SK-N-SH (cell line): ENCODE measurements at regions not wholly inside any gene's neighbourhood (a gene's known extent, or its start where the extent isn't known, plus 50 kb on each side); places are given as distances from the start of the nearest gene placed in this dataset.

Source experiments
- CTCF ChIA-PET: fragments of 300-600, 350-600 bp; formaldehyde crosslinking; extraction: SDS; loops from one replicate; lab custom pipeline; 2021; lab: Yijun Ruan, JAX
- POLR2A ChIA-PET: fragments of 350-600 bp; sonication (Branson Sonifier 250); formaldehyde crosslinking; extraction: SDS; loops from one replicate; lab custom pipeline; 2020; ENCODE audit warnings: antibody characterized with exemption, inconsistent platforms; lab: Yijun Ruan, JAX
- DNase-seq: peaks from one replicate; pipeline ENCODE4 v3.0.0; 2012
- H2AFZ ChIP-seq: fragments of 200-600 bp; sonication (generic); 2 replicates; pipeline ENCODE4 v1.8.1; 2016; ENCODE audit warnings: antibody characterized with exemption, mild to moderate bottlenecking, low read depth
- H3F3A ChIP-seq: fragments of 200-600 bp; sonication (generic); replicated peaks from 2 replicates; pipeline ENCODE3; 2016; ENCODE audit warnings: antibody characterized with exemption, mild to moderate bottlenecking; ENCODE audit not compliant: insufficient read depth
- H3K27ac ChIP-seq, 2 experiments: fragments of 200-500 bp in 1 of 2; fragments of 200-600 bp in 1 of 2; sonication (Bioruptor generic) in 1 of 2; sonication (generic), shearing (Covaris generic) in 1 of 2; 2 replicates each; pipeline versions ENCODE4 v1.5.1 to v1.6.1; 2014 to 2016; ENCODE audit warnings: low read depth in 2 of 2, inconsistent platforms in 1 of 2, low read length in 1 of 2, mild to moderate bottlenecking in 1 of 2, mixed read lengths in 1 of 2
- H3K27me3 ChIP-seq: fragments of 200-600 bp; sonication (generic), shearing (Covaris generic); 2 replicates; pipeline ENCODE4 v1.6.1; 2016; ENCODE audit warnings: mixed run types; ENCODE audit not compliant: insufficient read depth
- H3K36me3 ChIP-seq, 2 experiments: fragments of 200-500 bp in 1 of 2; fragments of 200-600 bp in 1 of 2; sonication (Bioruptor generic) in 1 of 2; sonication (generic) in 1 of 2; replicated peaks in 1 of 2; 2 replicates each; pipeline versions ENCODE3 to v1.5.1; 2014 to 2016; ENCODE audit warnings: low read length in 1 of 2, mild to moderate bottlenecking in 1 of 2; ENCODE audit not compliant: insufficient read depth in 2 of 2, control insufficient read depth in 1 of 2
- H3K4me1 ChIP-seq, 2 experiments: fragments of 200-500 bp in 1 of 2; fragments of 200-600 bp in 1 of 2; sonication (Bioruptor generic) in 1 of 2; sonication (generic), shearing (Covaris generic) in 1 of 2; 2 replicates each; pipeline versions ENCODE4 v1.5.1 to v1.6.1; 2014 to 2016; ENCODE audit warnings: low read depth in 1 of 2, low read length in 1 of 2, mixed run types in 1 of 2; ENCODE audit not compliant: insufficient read depth in 2 of 2, control insufficient read depth in 1 of 2
- H3K4me2 ChIP-seq: fragments of 200-600 bp; sonication (generic), shearing (Covaris generic); 2 replicates; pipeline ENCODE4 v1.6.1; 2017; ENCODE audit warnings: mixed run types
- H3K4me3 ChIP-seq, 2 experiments: fragments of 200-500 bp in 1 of 2; fragments of 200-600 bp in 1 of 2; sonication (Bioruptor generic) in 1 of 2; sonication (generic), shearing (Covaris generic) in 1 of 2; 2 replicates each; pipeline versions ENCODE4 v1.5.1 to v1.8.1; 2014 to 2016; ENCODE audit warnings: low read depth in 2 of 2, inconsistent platforms in 1 of 2, low read length in 1 of 2, mild to moderate bottlenecking in 1 of 2, mixed read lengths in 1 of 2, moderate library complexity in 1 of 2
- H3K79me2 ChIP-seq: fragments of 200-600 bp; sonication (generic); 2 replicates; pipeline ENCODE4 v1.8.1; 2017; ENCODE audit warnings: mild to moderate bottlenecking; ENCODE audit not compliant: insufficient read depth
- H3K9ac ChIP-seq: fragments of 200-600 bp; sonication (generic); 2 replicates; pipeline ENCODE4 v1.6.1; 2017; ENCODE audit warnings: mixed run types
- H3K9me2 ChIP-seq: fragments of 200-600 bp; sonication (generic); 2 replicates; pipeline ENCODE4 v1.6.1; 2017; ENCODE audit warnings: mixed run types
- H3K9me3 ChIP-seq: fragments of 200-600 bp; sonication (generic); 2 replicates; pipeline ENCODE4 v1.6.1; 2017; ENCODE audit warnings: mixed run types, mild to moderate bottlenecking, moderate library complexity
- H4K20me1 ChIP-seq: fragments of 200-600 bp; sonication (generic); 2 replicates; pipeline ENCODE4 v1.6.1; 2017; ENCODE audit warnings: mild to moderate bottlenecking, mixed run types; ENCODE audit not compliant: insufficient read depth
- CTCF ChIP-seq: fragments of 200-600 bp; sonication (generic); IDR thresholded peaks from 2 replicates; pipeline ENCODE4 v1.6.1; 2017; ENCODE audit warnings: antibody characterized with exemption, mild to moderate bottlenecking, moderate library complexity
- ELF1 ChIP-seq: IDR thresholded peaks from 2 replicates; pipeline ENCODE4 v1.4.0; 2012
- FOSL2 ChIP-seq: IDR thresholded peaks from 2 replicates; pipeline ENCODE4 v1.4.0; 2012; ENCODE audit warnings: low read depth, mild to moderate bottlenecking, moderate library complexity, borderline replicate concordance
- GABPA ChIP-seq: IDR thresholded peaks from 2 replicates; pipeline ENCODE4 v1.4.0; 2012; ENCODE audit warnings: low read depth, mild to moderate bottlenecking
- GATA2 ChIP-seq: sonication (generic); formaldehyde crosslinking; IDR thresholded peaks from 2 replicates; pipeline ENCODE4 v1.5.0; 2020; ENCODE audit warnings: mild to moderate bottlenecking, missing genetic modification reagents
- IRF3 ChIP-seq: fragments of 150-350 bp; IDR thresholded peaks from 2 replicates; pipeline ENCODE4 v1.6.1; 2016; ENCODE audit warnings: mild to moderate bottlenecking, low read depth, low read length
- MAX ChIP-seq: IDR thresholded peaks from 2 replicates; pipeline ENCODE4 v1.4.0; 2012; ENCODE audit warnings: low read depth
- MEF2A ChIP-seq: IDR thresholded peaks from 2 replicates; pipeline ENCODE4 v1.4.0; 2012; ENCODE audit warnings: low read depth, borderline replicate concordance
- MXI1 ChIP-seq: IDR thresholded peaks from 2 replicates; pipeline ENCODE4 v1.6.1; 2012; ENCODE audit warnings: mild to moderate bottlenecking, low read depth, low read length, improper control_type of control experiment
- PBX3 ChIP-seq: IDR thresholded peaks from 2 replicates; pipeline ENCODE4; 2012
- RAD21 ChIP-seq: IDR thresholded peaks from 2 replicates; pipeline ENCODE4 v1.6.1; 2012; ENCODE audit warnings: mild to moderate bottlenecking, low read length
- REST ChIP-seq: IDR thresholded peaks from 2 replicates; pipeline ENCODE4 v1.6.1; 2012; ENCODE audit warnings: mild to moderate bottlenecking, low read depth, low read length, moderate library complexity
- SMC3 ChIP-seq: IDR thresholded peaks from 2 replicates; pipeline ENCODE4 v1.6.1; 2012; ENCODE audit warnings: low read depth, low read length, improper control_type of control experiment
- TCF12 ChIP-seq: IDR thresholded peaks from 2 replicates; pipeline ENCODE4 v1.4.0; 2012
- TEAD4 ChIP-seq: IDR thresholded peaks from 2 replicates; pipeline ENCODE4 v1.4.0; 2012; ENCODE audit warnings: mild to moderate bottlenecking, borderline replicate concordance; ENCODE audit not compliant: insufficient read depth
- YY1 ChIP-seq: IDR thresholded peaks from 2 replicates; pipeline ENCODE4 v1.4.0; 2012; ENCODE audit warnings: low read depth, mild to moderate bottlenecking
- WGBS: methylation state at CpG from one replicate; pipeline ENCODE4 v1.1.6; 2017; ENCODE audit warnings: low lambda C conversion rate; 5-methylcytosine and 5-hydroxymethylcytosine counted together

- H3K27me3 ChIP-seq, result no peaks in the 10 kb centered on the region
- H3K36me3 ChIP-seq, result no peaks in the 10 kb centered on the region
- ChIA-PET POLR2A (no interaction called here), CTCF (interaction anchor here (1.4 to 1.5 kb wide), 2 partner anchors 10 to 45 kb away, joined by 3 to 5 read pairs; no protein-coding TSS in a partner anchor)
- no peak for DNase-seq
- H3K9ac ChIP-seq, result no peak overlapping the region
- peaks cover 0 to 10% of the 10 kb centered on the region in 2 experiments; a peak in 1 of 4 replicates for H3K4me1 ChIP-seq
- H3F3A ChIP-seq, result no peaks in the 10 kb centered on the region
- H3K9me2 ChIP-seq, result no peaks in the 10 kb centered on the region
- no peaks in the 10 kb centered on the region for H4K20me1 ChIP-seq
- no peaks in the 10 kb centered on the region for H3K9me3 ChIP-seq
- H3K4me2 ChIP-seq, result no peak overlapping the region
- H3K79me2 ChIP-seq, result no peaks in the 10 kb centered on the region
- no peak overlapping the region for H3K4me3 ChIP-seq
- H3K27ac ChIP-seq, result no peak overlapping the region
- no peak for TF ChIP-seq SMC3
- TF ChIP-seq ELF1, result no peak
- TF ChIP-seq FOSL2, result no peak
- no peak for TF ChIP-seq RAD21
- TF ChIP-seq MEF2A, result no peak
- TF ChIP-seq MAX, result no peak
- no peak for TF ChIP-seq PBX3
- no peak for TF ChIP-seq TEAD4
- TF ChIP-seq GABPA, result no peak
- TF ChIP-seq CTCF, result no peak
- no peak for TF ChIP-seq TCF12
- no peak for TF ChIP-seq GATA2 (CRISPR knock-in tag)
- TF ChIP-seq YY1, result no peak
- no peak for TF ChIP-seq IRF3
- TF ChIP-seq REST, result no peak
- TF ChIP-seq MXI1, result no peak
- H2AFZ ChIP-seq, result no peak overlapping the region
- 47% methylated on average over 5 of the region's 5 CpGs for WGBS
Measured at GRCh38 chr2:15738943-15739342, 147.3 kb downstream of the DDX1 start.
